ENCODE measurements at regions not wholly inside any gene's neighbourhood (a gene's known extent, or its start where the extent isn't known, plus 50 kb on each side); places are given as distances from the start of the nearest gene placed in this dataset.

DNA sequence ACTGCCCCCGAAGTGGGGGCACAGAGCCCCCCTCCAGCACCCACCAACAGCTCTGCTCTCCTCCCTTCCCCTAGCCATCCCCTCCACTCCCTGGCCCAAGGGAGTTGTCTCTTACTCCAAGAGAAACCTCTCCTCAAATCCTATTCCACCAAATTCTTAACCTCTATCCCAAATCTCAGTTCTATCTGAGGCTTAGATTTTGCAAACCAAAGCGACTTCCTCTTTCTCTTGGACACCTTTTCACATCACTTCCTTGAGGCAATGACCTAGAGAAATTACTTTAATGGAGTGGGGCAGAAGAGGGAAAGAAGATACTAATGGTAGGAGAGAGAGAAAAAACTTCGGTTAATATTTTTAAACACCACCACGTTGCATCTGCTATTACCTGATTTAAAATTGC is 167.2 kb downstream of the SS18 start:
- Histone ChIP-seq H3K27ac (no peak overlapping the region), H3K9me3 (no peaks in the 10 kb centered on the region), H3K36me3 (no peaks in the 10 kb centered on the region), H3K27me3 (replicated peaks; ENCODE audit: insufficient read depth) (no peaks in the 10 kb centered on the region), H3K4me1 (replicated peaks) (no peaks in the 10 kb centered on the region), H3K4me3 (no peak overlapping the region)
- DNase-seq (ENCODE audit: low spot score), result no peak
- intact Hi-C loops (cut with DNase I), result no loop called here
- 84% methylated on average over 4 of the region's 4 CpGs for WGBS
- TF ChIP-seq POLR2AphosphoS5 (IDR thresholded peaks at IDR 0.05) (no peak), POLR2A (IDR thresholded peaks at IDR 0.05) (no peak)
- TF ChIP-seq, protein P1, sequence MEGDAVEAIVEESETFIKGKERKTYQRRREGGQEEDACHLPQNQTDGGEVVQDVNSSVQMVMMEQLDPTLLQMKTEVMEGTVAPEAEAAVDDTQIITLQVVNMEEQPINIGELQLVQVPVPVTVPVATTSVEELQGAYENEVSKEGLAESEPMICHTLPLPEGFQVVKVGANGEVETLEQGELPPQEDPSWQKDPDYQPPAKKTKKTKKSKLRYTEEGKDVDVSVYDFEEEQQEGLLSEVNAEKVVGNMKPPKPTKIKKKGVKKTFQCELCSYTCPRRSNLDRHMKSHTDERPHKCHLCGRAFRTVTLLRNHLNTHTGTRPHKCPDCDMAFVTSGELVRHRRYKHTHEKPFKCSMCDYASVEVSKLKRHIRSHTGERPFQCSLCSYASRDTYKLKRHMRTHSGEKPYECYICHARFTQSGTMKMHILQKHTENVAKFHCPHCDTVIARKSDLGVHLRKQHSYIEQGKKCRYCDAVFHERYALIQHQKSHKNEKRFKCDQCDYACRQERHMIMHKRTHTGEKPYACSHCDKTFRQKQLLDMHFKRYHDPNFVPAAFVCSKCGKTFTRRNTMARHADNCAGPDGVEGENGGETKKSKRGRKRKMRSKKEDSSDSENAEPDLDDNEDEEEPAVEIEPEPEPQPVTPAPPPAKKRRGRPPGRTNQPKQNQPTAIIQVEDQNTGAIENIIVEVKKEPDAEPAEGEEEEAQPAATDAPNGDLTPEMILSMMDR (IDR thresholded peaks at IDR 0.05), result no peak

DNA sequence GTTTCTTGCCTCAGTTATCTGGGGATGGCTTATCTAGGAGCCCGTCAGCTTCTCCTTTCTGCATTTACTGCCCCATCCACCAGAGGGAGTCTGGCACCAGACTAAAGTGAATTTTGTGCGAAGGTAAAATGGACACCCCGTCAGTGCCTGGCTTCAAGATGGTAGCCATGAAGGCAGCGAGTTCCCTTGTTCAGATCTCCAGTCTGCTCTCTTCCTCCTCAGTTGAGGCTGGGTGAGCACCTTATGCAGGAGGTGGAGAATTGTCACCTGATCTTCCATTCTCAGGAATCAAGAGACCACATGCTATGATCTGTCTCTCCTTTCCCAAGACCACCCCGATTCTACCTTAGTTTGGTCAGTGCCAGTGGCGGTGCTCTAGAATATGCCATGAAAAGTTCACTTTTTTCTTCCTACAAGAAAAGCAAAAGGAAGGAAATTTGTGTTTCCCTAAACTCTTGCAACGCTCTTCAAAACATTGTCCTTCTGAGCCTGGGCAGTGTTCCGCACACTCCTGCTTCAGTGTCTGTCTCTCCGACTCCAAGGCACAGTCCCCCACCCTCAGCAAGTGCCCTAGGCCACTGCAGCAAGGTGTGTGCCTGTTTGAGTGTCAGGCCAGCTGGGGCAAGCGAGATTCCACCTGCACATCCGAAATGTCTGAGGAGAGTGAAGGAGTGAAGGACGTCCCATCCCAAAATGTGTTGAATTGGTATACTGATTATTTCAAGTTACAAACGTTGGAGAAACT is 168.6 kb downstream of the SS18 start:
- Histone ChIP-seq H3K27me3 (replicated peaks; ENCODE audit: insufficient read depth) (no peaks in the 10 kb centered on the region), H3K36me3 (no peaks in the 10 kb centered on the region), H3K27ac (no peak overlapping the region), H3K9me3 (no peaks in the 10 kb centered on the region), H3K4me3 (no peak overlapping the region), H3K4me1 (replicated peaks) (no peaks in the 10 kb centered on the region)
- DNase-seq (ENCODE audit: low spot score), result peak; percentile 8
- no peak for TF ChIP-seq POLR2AphosphoS5 (IDR thresholded peaks at IDR 0.05)
- TF ChIP-seq, protein P1 (IDR thresholded peaks at IDR 0.05), result peak in 3 of 4 experiments; percentile 34 to 43 (median 37)
- intact Hi-C loops (cut with DNase I), result no loop called here
- 91% methylated on average over 13 of the region's 13 CpGs for WGBS

DNA sequence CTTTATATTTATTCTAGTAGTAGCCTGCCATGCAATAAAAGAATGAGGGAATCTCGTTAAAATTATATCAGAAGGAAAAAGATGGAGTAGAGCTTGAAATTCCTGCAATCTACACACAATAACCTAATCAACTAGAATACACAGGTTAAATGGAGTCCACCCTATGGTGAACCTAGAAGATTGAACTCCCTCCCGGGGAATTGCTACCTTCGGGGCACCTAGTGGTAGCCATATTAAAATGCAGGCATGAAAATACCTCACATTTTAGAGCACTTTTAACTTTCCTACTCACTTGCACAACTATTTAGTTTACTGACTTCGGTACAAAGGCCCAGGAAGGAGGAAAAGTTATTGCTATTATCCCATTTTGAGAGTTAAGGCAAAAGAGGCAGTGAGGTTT is 174.5 kb downstream of the SS18 start:
- Histone ChIP-seq H3K9me3 (no peaks in the 10 kb centered on the region), H3K27me3 (replicated peaks; ENCODE audit: insufficient read depth) (no peaks in the 10 kb centered on the region), H3K4me1 (replicated peaks) (no peaks in the 10 kb centered on the region), H3K27ac (no peak overlapping the region), H3K4me3 (no peak overlapping the region), H3K36me3 (no peaks in the 10 kb centered on the region)
- DNase-seq (ENCODE audit: low spot score), result no peak
- intact Hi-C loops (cut with DNase I), result no loop called here
- WGBS, result 52% methylated on average over 4 of the region's 4 CpGs
- TF ChIP-seq POLR2AphosphoS5 (IDR thresholded peaks at IDR 0.05), result no peak
- TF ChIP-seq, protein P1 (IDR thresholded peaks at IDR 0.05), result no peak
- no peak for TF ChIP-seq POLR2A (IDR thresholded peaks at IDR 0.05)

DNA sequence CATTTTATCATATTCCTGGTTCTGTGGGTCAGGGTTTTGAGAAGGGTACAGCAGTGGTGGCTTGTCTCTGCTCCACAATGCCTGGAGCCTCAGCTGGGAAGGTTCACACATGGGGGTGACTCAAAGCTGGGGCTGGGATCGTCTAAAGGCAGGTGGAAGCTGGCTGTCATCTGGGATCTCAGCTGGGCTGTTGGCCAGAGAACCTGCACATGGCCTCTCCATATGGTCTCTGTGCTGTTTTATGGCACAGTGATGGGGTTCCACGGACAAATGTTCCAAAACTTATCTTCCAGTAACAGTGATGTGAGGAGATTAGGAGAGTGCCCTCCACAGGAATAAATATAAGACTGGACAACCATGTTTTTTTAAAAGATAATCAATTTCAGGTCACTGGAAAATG is 191.4 kb downstream of the SS18 start:
- 58% methylated on average over 2 of the region's 2 CpGs for WGBS

More for the DNA sequence above, 191.4 kb downstream of the SS18 start:
- DNase-seq (ENCODE audit: low spot score), result no peak
- TF ChIP-seq, protein P1 (IDR thresholded peaks at IDR 0.05), result no peak
- TF ChIP-seq POLR2AphosphoS5 (IDR thresholded peaks at IDR 0.05) (no peak), POLR2A (IDR thresholded peaks at IDR 0.05) (no peak)
- H3K4me1 ChIP-seq (replicated peaks), result no peaks in the 10 kb centered on the region
- intact Hi-C loops (cut with DNase I), result loop anchor here (5.0 kb wide), 1 partner anchor 1022 kb away; no protein-coding TSS in a partner anchor
- no peak overlapping the region for H3K27ac ChIP-seq
- H3K27me3 ChIP-seq (replicated peaks; ENCODE audit: insufficient read depth), result no peaks in the 10 kb centered on the region
- H3K36me3 ChIP-seq, result no peaks in the 10 kb centered on the region
- no peak overlapping the region for H3K4me3 ChIP-seq
- no peaks in the 10 kb centered on the region for H3K9me3 ChIP-seq
